Panc1 (cell line): ENCODE measurements at regions not wholly inside any gene's neighbourhood (a gene's known extent, or its start where the extent isn't known, plus 50 kb on each side); places are given as distances from the start of the nearest gene placed in this dataset.

Experiments used
- ATAC-seq: fragments of 200-7000 bp; cut with Tn5 transposase; 2 replicates; pipeline ENCODE4 v1.9.1; 2020; ENCODE audit warnings: mild to moderate bottlenecking, moderate library complexity
- BruUV-seq: library from RNA; stranded (reverse); fragments of 400-500 nt; replicated peaks from 2 replicates; lab custom pipeline; 2021; lab: Mats Ljungman, UMichigan
- CTCF ChIA-PET: fragments of 300-600 bp; sonication (Branson Sonifier 250); formaldehyde crosslinking; loops from one replicate; lab custom pipeline; 2022; ENCODE audit warnings: antibody characterized with exemption; lab: Charles Lee
- POLR2A ChIA-PET: fragments of 300-600 bp; sonication (Branson Sonifier 250); formaldehyde crosslinking; loops from one replicate; lab custom pipeline; 2022; ENCODE audit warnings: antibody characterized with exemption; lab: Charles Lee
- DNase-seq: peaks from one replicate; pipeline ENCODE4 v3.0.0-alpha.2; 2010; ENCODE audit warnings: low read depth, low spot score
- H3K27ac ChIP-seq: 2 replicates; pipeline ENCODE4 v1.5.1; 2011; ENCODE audit warnings: mild to moderate bottlenecking, low read length, inconsistent platforms
- H3K27me3 ChIP-seq: fragments of 200-500 bp; sonication (Bioruptor generic); 2 replicates; pipeline ENCODE4 v1.6.0; 2014; ENCODE audit warnings: low read length, inconsistent platforms; ENCODE audit not compliant: control insufficient read depth, insufficient read depth
- H3K36me3 ChIP-seq: fragments of 200-500 bp; sonication (Bioruptor generic); 2 replicates; pipeline ENCODE4 v1.5.1; 2014; ENCODE audit warnings: inconsistent platforms, mild to moderate bottlenecking, low read length, moderate library complexity; ENCODE audit not compliant: control insufficient read depth, insufficient read depth
- H3K4me1 ChIP-seq: 2 replicates; pipeline ENCODE4 v1.5.1; 2011; ENCODE audit warnings: inconsistent platforms, mild to moderate bottlenecking, low read length, moderate library complexity; ENCODE audit not compliant: control insufficient read depth, insufficient read depth
- H3K4me3 ChIP-seq, 2 experiments: 2 replicates each; pipeline ENCODE4 v1.5.1; 2011 to 2012; ENCODE audit warnings: low read depth in 2 of 2, low read length in 2 of 2, mild to moderate bottlenecking in 2 of 2, inconsistent platforms in 1 of 2, moderate library complexity in 1 of 2
- H3K9me3 ChIP-seq: fragments of 200-500 bp; sonication (Bioruptor generic); 2 replicates; pipeline ENCODE4 v1.5.1; 2014; ENCODE audit warnings: low read depth, mild to moderate bottlenecking, inconsistent platforms, low read length, moderate library complexity; ENCODE audit not compliant: control insufficient read depth, insufficient read depth
- CTCF ChIP-seq: fragments of 450-650 bp; IDR thresholded peaks from 2 replicates; pipeline ENCODE4 v1.5.1; 2017; ENCODE audit warnings: mild to moderate bottlenecking
- POLR2AphosphoS5 ChIP-seq: IDR thresholded peaks from 2 replicates; pipeline ENCODE4 v1.6.1; 2012; ENCODE audit warnings: mild to moderate bottlenecking, low read depth, low read length, moderate library complexity
- REST ChIP-seq, 2 experiments: IDR thresholded peaks; 2 replicates each; pipeline ENCODE4 v1.6.1; 2011 to 2012; ENCODE audit warnings: low read depth in 2 of 2, control low read depth in 1 of 2, low read length in 1 of 2, mild to moderate bottlenecking in 1 of 2, moderate library complexity in 1 of 2; ENCODE audit not compliant: insufficient read depth in 1 of 2
- SIN3A ChIP-seq: IDR thresholded peaks from 2 replicates; pipeline ENCODE4 v1.6.1; 2012; ENCODE audit warnings: low read depth, mild to moderate bottlenecking, low read length, moderate library complexity, borderline replicate concordance; ENCODE audit not compliant: insufficient read depth
- TCF7L2 ChIP-seq: IDR thresholded peaks from 2 replicates; pipeline ENCODE4 v1.6.1; 2011; ENCODE audit warnings: mild to moderate bottlenecking, low read depth, low read length, inconsistent platforms
- in situ Hi-C: cut with HindIII; loops from 2 replicates; pipeline ENCODE4 v1.10.0; 2016; ENCODE audit warnings: low sequenced_read_pairs, low pct_unique_long_range_greater_than_20kb
- intact Hi-C: fragments of 100-400 bp; cut with micrococcal nuclease; formaldehyde crosslinking; loops from one replicate; pipeline ENCODE4 v1.10.0; 2022; ENCODE audit not compliant: unreplicated experiment

GRCh38 chr5:27220752-27221151 lies 182.4 kb upstream of the CDH9 start:
- POLR2A ChIA-PET, result no interaction called here
- H3K4me3 ChIP-seq, result no peak overlapping the region
- no peaks in the 10 kb centered on the region; the same call in 1 of the 2 replicates for H3K4me1 ChIP-seq
- H3K27me3 ChIP-seq, result no peaks in the 10 kb centered on the region
- H3K36me3 ChIP-seq, result no peaks in the 10 kb centered on the region
- no peak overlapping the region for H3K27ac ChIP-seq
- in situ Hi-C loops, result no loop called here
- no peak for ATAC-seq
- intact Hi-C loops, result no loop called here
- no TSS peak for BruUV-seq
- CTCF ChIA-PET, result interaction anchor here (0.6 kb wide), 1 partner anchor 1983 kb away, joined by 3 read pairs; no protein-coding TSS in a partner anchor
- no peaks in the 10 kb centered on the region for H3K9me3 ChIP-seq
- DNase-seq, result no peak
- TF ChIP-seq SIN3A, result no peak
- no peak for TF ChIP-seq POLR2AphosphoS5
- no peak for TF ChIP-seq CTCF
- no peak for TF ChIP-seq TCF7L2
- TF ChIP-seq REST (IDR thresholded peaks at IDR 0.05; ENCODE audit: insufficient read depth in 1 of 2, low read depth in 2 of 2, low read length in 1 of 2), result no peak

GRCh38 chr5:27217977-27218376 lies 179.6 kb upstream of the CDH9 start:
- H3K4me3 ChIP-seq, result peak overlapping the region; percentile 25 to 49
- no peaks in the 10 kb centered on the region for H3K27me3 ChIP-seq
- H3K36me3 ChIP-seq, result no peaks in the 10 kb centered on the region
- intact Hi-C loops, result no loop called here
- in situ Hi-C loops, result no loop called here
- BruUV-seq, result no TSS peak
- TF ChIP-seq SIN3A (no peak), CTCF (no peak), REST (IDR thresholded peaks at IDR 0.05; ENCODE audit: insufficient read depth in 1 of 2, low read depth in 2 of 2, low read length in 1 of 2) (no peak), TCF7L2 (no peak), POLR2AphosphoS5 (no peak)
- DNase-seq (no peak), ATAC-seq (peak; percentile 81)
- ChIA-PET POLR2A (no interaction called here), CTCF (no interaction called here)
- H3K4me1 ChIP-seq, result no peaks in the 10 kb centered on the region; the same call in 1 of the 2 replicates
- H3K27ac ChIP-seq, result no peak overlapping the region
- H3K9me3 ChIP-seq, result no peaks in the 10 kb centered on the region
